B cell (primary cell): ENCODE measurements at regions not wholly inside any gene's neighbourhood (a gene's known extent, or its start where the extent isn't known, plus 50 kb on each side); places are given as distances from the start of the nearest gene placed in this dataset.

ENCODE experiments used
- EZH2 ChIP-seq: IDR thresholded peaks from 2 replicates; pipeline ENCODE4 v1.6.1; 2012; ENCODE audit warnings: borderline replicate concordance, low read depth, mild to moderate bottlenecking, moderate library complexity, low read length; ENCODE audit not compliant: insufficient read depth, poor library complexity, severe bottlenecking
- TF ChIP-seq, protein P1 (sequence below): fragments of 200-600 bp; IDR thresholded peaks from one replicate; pipeline ENCODE4 v1.8.0; 2022; ENCODE audit warnings: antibody characterized with exemption, mild to moderate bottlenecking

GRCh38 chr7:365593-365992, 75.6 kb downstream of the FOXL3 start:
- TF ChIP-seq, protein P1, sequence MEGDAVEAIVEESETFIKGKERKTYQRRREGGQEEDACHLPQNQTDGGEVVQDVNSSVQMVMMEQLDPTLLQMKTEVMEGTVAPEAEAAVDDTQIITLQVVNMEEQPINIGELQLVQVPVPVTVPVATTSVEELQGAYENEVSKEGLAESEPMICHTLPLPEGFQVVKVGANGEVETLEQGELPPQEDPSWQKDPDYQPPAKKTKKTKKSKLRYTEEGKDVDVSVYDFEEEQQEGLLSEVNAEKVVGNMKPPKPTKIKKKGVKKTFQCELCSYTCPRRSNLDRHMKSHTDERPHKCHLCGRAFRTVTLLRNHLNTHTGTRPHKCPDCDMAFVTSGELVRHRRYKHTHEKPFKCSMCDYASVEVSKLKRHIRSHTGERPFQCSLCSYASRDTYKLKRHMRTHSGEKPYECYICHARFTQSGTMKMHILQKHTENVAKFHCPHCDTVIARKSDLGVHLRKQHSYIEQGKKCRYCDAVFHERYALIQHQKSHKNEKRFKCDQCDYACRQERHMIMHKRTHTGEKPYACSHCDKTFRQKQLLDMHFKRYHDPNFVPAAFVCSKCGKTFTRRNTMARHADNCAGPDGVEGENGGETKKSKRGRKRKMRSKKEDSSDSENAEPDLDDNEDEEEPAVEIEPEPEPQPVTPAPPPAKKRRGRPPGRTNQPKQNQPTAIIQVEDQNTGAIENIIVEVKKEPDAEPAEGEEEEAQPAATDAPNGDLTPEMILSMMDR: no peak
- no peak for TF ChIP-seq EZH2
